Neural crest cell (in vitro differentiated cells): ENCODE measurements at regions not wholly inside any gene's neighbourhood (a gene's known extent, or its start where the extent isn't known, plus 50 kb on each side); places are given as distances from the start of the nearest gene placed in this dataset.
"Not testable (repeated sequence)": the region's sequence is repeated elsewhere in the genome, so short reads cannot be mapped to it uniquely, and the experiment has no call there.

Source experiments
- DNase-seq: peaks from one replicate; pipeline ENCODE4 v3.0.0; 2021; ENCODE audit warnings: low read depth, mixed read lengths, low spot score
- H3K27ac Mint-ChIP-seq: one replicate; pipeline ENCODE4 v1.8.0; 2021; ENCODE audit warnings: mild to moderate bottlenecking, mixed read lengths; ENCODE audit not compliant: unreplicated experiment
- H3K27me3 Mint-ChIP-seq: 2 replicates; pipeline ENCODE4 v1.8.0; 2021; ENCODE audit warnings: low read depth, mild to moderate bottlenecking, mixed read lengths
- H3K36me3 Mint-ChIP-seq: 2 replicates; pipeline ENCODE4 v1.8.0; 2021; ENCODE audit warnings: low read depth, mild to moderate bottlenecking, mixed read lengths
- H3K4me1 Mint-ChIP-seq: 2 replicates; pipeline ENCODE4 v1.8.0; 2021; ENCODE audit warnings: mixed read lengths
- H3K4me3 Mint-ChIP-seq: one replicate; pipeline ENCODE4 v1.8.0; 2021; ENCODE audit warnings: mild to moderate bottlenecking, mixed read lengths
- H3K9me3 Mint-ChIP-seq: 2 replicates; pipeline ENCODE4 v1.8.0; 2021; ENCODE audit warnings: mixed read lengths
- CTCF ChIP-seq: fragments of 200-600 bp; sonication (generic); conservative IDR thresholded peaks from 2 replicates; pipeline ENCODE4 v1.5.0; 2021; ENCODE audit warnings: antibody characterized with exemption, mild to moderate bottlenecking

GRCh38 chrX:3520458-3520857 is 174.0 kb upstream of the MXRA5 start:
- Mint-ChIP-seq H3K27me3 (no peaks in the 10 kb centered on the region), H3K4me3 (no peak overlapping the region), H3K27ac (no peak overlapping the region), H3K36me3 (no peaks in the 10 kb centered on the region), H3K4me1 (peaks cover 17% of the 10 kb centered on the region), H3K9me3 (peaks cover 5% of the 10 kb centered on the region)
- no peak for DNase-seq
- TF ChIP-seq CTCF = no peak

GRCh38 chrX:3519384-3519783 is 172.9 kb upstream of the MXRA5 start:
- peaks cover 17% of the 10 kb centered on the region for H3K4me1 Mint-ChIP-seq
- H3K9me3 Mint-ChIP-seq, H3K36me3 Mint-ChIP-seq, H3K4me3 Mint-ChIP-seq, H3K27ac Mint-ChIP-seq, H3K27me3 Mint-ChIP-seq, DNase-seq: not testable (repeated sequence)

GRCh38 chrX:3518870-3519269 is 172.4 kb upstream of the MXRA5 start:
- no peaks in the 10 kb centered on the region for H3K36me3 Mint-ChIP-seq
- H3K27ac Mint-ChIP-seq = peak overlapping the region; percentile 25
- peaks cover 5% of the 10 kb centered on the region for H3K9me3 Mint-ChIP-seq
- no peak for TF ChIP-seq CTCF
- H3K4me3 Mint-ChIP-seq = no peak overlapping the region
- H3K27me3 Mint-ChIP-seq = no peaks in the 10 kb centered on the region
- H3K4me1 Mint-ChIP-seq = peaks cover 17% of the 10 kb centered on the region
- DNase-seq = no peak

- peaks cover 8% of the 10 kb centered on the region for H3K9me3 Mint-ChIP-seq
- no peak for DNase-seq
- H3K27ac Mint-ChIP-seq = no peak overlapping the region
- no peak for TF ChIP-seq CTCF
- H3K27me3 Mint-ChIP-seq = no peaks in the 10 kb centered on the region
- H3K36me3 Mint-ChIP-seq = no peaks in the 10 kb centered on the region
- H3K4me3 Mint-ChIP-seq = no peak overlapping the region
- H3K4me1 Mint-ChIP-seq = peaks cover 17% of the 10 kb centered on the region
Observed at GRCh38 chrX:3516051-3516541, 169.6 kb upstream of the MXRA5 start.

- H3K9me3 Mint-ChIP-seq = peaks cover 8% of the 10 kb centered on the region
- H3K27me3 Mint-ChIP-seq = no peaks in the 10 kb centered on the region
- H3K36me3 Mint-ChIP-seq = no peaks in the 10 kb centered on the region
- TF ChIP-seq CTCF = no peak
- H3K4me3 Mint-ChIP-seq = no peak overlapping the region
- no peak for DNase-seq
- no peak overlapping the region for H3K27ac Mint-ChIP-seq
- peaks cover 17% of the 10 kb centered on the region for H3K4me1 Mint-ChIP-seq
Observed at GRCh38 chrX:3514996-3515395, 168.5 kb upstream of the MXRA5 start.

- not testable (repeated sequence) for DNase-seq, H3K36me3 Mint-ChIP-seq, H3K4me1 Mint-ChIP-seq, H3K4me3 Mint-ChIP-seq, H3K27ac Mint-ChIP-seq, H3K9me3 Mint-ChIP-seq, H3K27me3 Mint-ChIP-seq
- peak; percentile 22 for TF ChIP-seq CTCF
Observed at GRCh38 chrX:3512150-3512549, 165.7 kb upstream of the MXRA5 start.
